CD4-positive, alpha-beta T cell (primary cell): ENCODE measurements at regions not wholly inside any gene's neighbourhood (a gene's known extent, or its start where the extent isn't known, plus 50 kb on each side); places are given as distances from the start of the nearest gene placed in this dataset.

Experiments
- ATAC-seq: fragments of 200-7000 bp; cut with Tn5 transposase; one replicate; pipeline ENCODE4 v1.10.0; 2022; ENCODE audit warnings: mild to moderate bottlenecking; ENCODE audit not compliant: poor library complexity
- CTCF ChIA-PET: fragments of 350-600 bp; sonication (Branson Sonifier 250); formaldehyde crosslinking; loops from one replicate; lab custom pipeline; 2021; ENCODE audit warnings: antibody characterized with exemption, inconsistent platforms; lab: Charles Lee
- POLR2A ChIA-PET: fragments of 350-600 bp; sonication (Branson Sonifier 250); formaldehyde crosslinking; loops from one replicate; lab custom pipeline; 2021; ENCODE audit warnings: antibody characterized with exemption, inconsistent platforms; lab: Charles Lee
- DNase-seq, 14 experiments: peaks; one replicate each; pipeline ENCODE4 v3.0.0-alpha.2; 2013 to 2020; ENCODE audit warnings: mixed read lengths in 2 of 14
- H3K27ac ChIP-seq, 2 donors: one replicate each; pipeline versions ENCODE4 v1.5.1 to v1.7.0; 2013; ENCODE audit warnings: low read length in 2 of 2, low read depth in 1 of 2, mild to moderate bottlenecking in 1 of 2
- H3K27me3 ChIP-seq, 2 experiments: 1 replicate in 1 of 2; 2 replicates in 1 of 2; pipeline versions ENCODE4 v1.6.1 to v1.7.0; 2013; ENCODE audit warnings: low read length in 2 of 2, control low read depth in 1 of 2, mild to moderate bottlenecking in 1 of 2, moderate library complexity in 1 of 2; ENCODE audit not compliant: insufficient read depth in 2 of 2, control insufficient read depth in 1 of 2
- H3K36me3 ChIP-seq: one replicate; pipeline ENCODE4 v1.6.1; 2013; ENCODE audit warnings: low read length, control low read depth; ENCODE audit not compliant: insufficient read depth
- H3K4me1 ChIP-seq: one replicate; pipeline ENCODE4 v1.6.1; 2013; ENCODE audit warnings: low read length, control low read depth; ENCODE audit not compliant: insufficient read depth
- H3K4me3 ChIP-seq: one replicate; pipeline ENCODE4 v1.5.1; 2013; ENCODE audit warnings: mild to moderate bottlenecking, low read length, moderate library complexity
- H3K9me3 ChIP-seq, 2 experiments: 1 replicate in 1 of 2; 2 replicates in 1 of 2; pipeline versions ENCODE4 v1.6.1 to v1.7.0; 2013; ENCODE audit warnings: low read length in 2 of 2, mild to moderate bottlenecking in 2 of 2, control low read depth in 1 of 2, moderate library complexity in 1 of 2; ENCODE audit not compliant: control insufficient read depth in 1 of 2, insufficient read depth in 1 of 2
- H3K27ac Mint-ChIP-seq: one replicate; pipeline ENCODE4 v1.8.0; 2020; ENCODE audit warnings: mixed read lengths
- H3K27me3 Mint-ChIP-seq: one replicate; pipeline ENCODE4 v1.8.0; 2021; ENCODE audit warnings: mixed read lengths
- H3K36me3 Mint-ChIP-seq: one replicate; pipeline ENCODE4 v1.8.0; 2021; ENCODE audit warnings: low read depth, mixed read lengths
- H3K4me1 Mint-ChIP-seq: one replicate; pipeline ENCODE4 v1.8.0; 2021; ENCODE audit warnings: low read depth, mixed read lengths
- H3K4me3 Mint-ChIP-seq: one replicate; pipeline ENCODE4 v1.8.0; 2020; ENCODE audit warnings: mild to moderate bottlenecking, mixed read lengths
- H3K9me3 Mint-ChIP-seq: one replicate; pipeline ENCODE4 v1.8.0; 2020; ENCODE audit warnings: mixed read lengths
- CTCF ChIP-seq: fragments of 200-600 bp; IDR thresholded peaks from one replicate; pipeline ENCODE4 v1.8.0; 2022; ENCODE audit warnings: antibody characterized with exemption, mild to moderate bottlenecking
- intact Hi-C, 2 experiments: fragments of 100-400 bp; cut with DNase I in 1 of 2; cut with micrococcal nuclease in 1 of 2; formaldehyde crosslinking; loops; one replicate each; pipeline versions ENCODE4 v1.15.1 to v1.9.0; 2023 to 2025; cut with DNase I, micrococcal nuclease

GRCh38 chr7:43033369-43033768 is 79.1 kb upstream of the HECW1 start:
- no peak for ATAC-seq
- intact Hi-C loops = no loop called here
- Mint-ChIP-seq H3K27me3 (peaks cover 14% of the 10 kb centered on the region), H3K27ac (no peak overlapping the region), H3K4me1 (no peaks in the 10 kb centered on the region), H3K4me3 (no peak overlapping the region), H3K36me3 (no peaks in the 10 kb centered on the region), H3K9me3 (no peaks in the 10 kb centered on the region)
- ChIA-PET CTCF (no interaction called here), POLR2A (no interaction called here)
- H3K27me3 ChIP-seq = peaks cover 0 to 5% of the 10 kb centered on the region in 2 experiments
- no peaks in the 10 kb centered on the region for H3K4me1 ChIP-seq
- no peak overlapping the region for H3K27ac ChIP-seq
- TF ChIP-seq CTCF = no peak
- no peak overlapping the region for H3K4me3 ChIP-seq
- H3K9me3 ChIP-seq = no peaks in the 10 kb centered on the region
- no peaks in the 10 kb centered on the region for H3K36me3 ChIP-seq
- DNase-seq = no peak

GRCh38 chr7:43034535-43035002 is 77.9 kb upstream of the HECW1 start:
- Histone ChIP-seq H3K27me3 (peaks cover 0 to 4% of the 10 kb centered on the region in 2 experiments), H3K36me3 (no peaks in the 10 kb centered on the region), H3K4me3 (no peak overlapping the region), H3K4me1 (no peaks in the 10 kb centered on the region), H3K27ac (no peak overlapping the region), H3K9me3 (no peaks in the 10 kb centered on the region)
- CTCF ChIA-PET = no interaction called here
- Mint-ChIP-seq H3K36me3 (no peaks in the 10 kb centered on the region), H3K4me3 (no peak overlapping the region), H3K4me1 (no peaks in the 10 kb centered on the region), H3K27me3 (peaks cover 4% of the 10 kb centered on the region), H3K27ac (no peak overlapping the region), H3K9me3 (no peaks in the 10 kb centered on the region)
- intact Hi-C loops = no loop called here
- no peak for DNase-seq
- ATAC-seq = no peak
- TF ChIP-seq CTCF = no peak
- POLR2A ChIA-PET = no interaction called here

DNA sequence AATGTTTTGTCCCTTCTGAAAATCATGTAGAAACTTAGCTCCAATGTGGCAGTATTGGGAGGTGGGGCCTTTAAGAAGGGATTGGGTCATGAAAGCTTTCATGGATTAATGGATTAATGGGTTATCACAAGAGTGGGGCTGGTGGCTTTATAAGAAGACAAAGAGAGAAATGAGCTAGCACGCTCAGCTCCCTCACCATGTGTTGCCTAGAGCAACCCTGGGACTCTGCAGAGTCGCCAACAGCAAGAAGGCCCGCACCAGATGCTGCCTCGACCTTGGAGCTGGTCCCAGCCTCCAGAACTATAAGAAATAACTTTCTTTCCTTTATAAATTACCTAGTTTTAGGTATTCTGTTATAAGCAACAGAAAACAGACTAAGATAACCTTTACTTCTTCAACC is 74.9 kb upstream of the HECW1 start:
- no peaks in the 10 kb centered on the region for H3K36me3 Mint-ChIP-seq
- CTCF ChIA-PET = no interaction called here

More for the DNA sequence above, 74.9 kb upstream of the HECW1 start:
- Histone ChIP-seq H3K36me3 (no peaks in the 10 kb centered on the region), H3K4me3 (no peak overlapping the region), H3K27me3 (peaks cover 0 to 4% of the 10 kb centered on the region in 2 experiments), H3K9me3 (no peaks in the 10 kb centered on the region), H3K27ac (no peak overlapping the region), H3K4me1 (no peaks in the 10 kb centered on the region)
- no peak overlapping the region for H3K4me3 Mint-ChIP-seq
- no peak for TF ChIP-seq CTCF
- intact Hi-C loops = no loop called here
- no peak for DNase-seq
- H3K27ac Mint-ChIP-seq = no peak overlapping the region
- POLR2A ChIA-PET = no interaction called here
- no peaks in the 10 kb centered on the region for H3K4me1 Mint-ChIP-seq
- no peaks in the 10 kb centered on the region for H3K9me3 Mint-ChIP-seq
- ATAC-seq = no peak
- peaks cover 12% of the 10 kb centered on the region for H3K27me3 Mint-ChIP-seq
